ENCODE measurements at regions not wholly inside any gene's neighbourhood (a gene's known extent, or its start where the extent isn't known, plus 50 kb on each side); places are given as distances from the start of the nearest gene placed in this dataset.

DNA sequence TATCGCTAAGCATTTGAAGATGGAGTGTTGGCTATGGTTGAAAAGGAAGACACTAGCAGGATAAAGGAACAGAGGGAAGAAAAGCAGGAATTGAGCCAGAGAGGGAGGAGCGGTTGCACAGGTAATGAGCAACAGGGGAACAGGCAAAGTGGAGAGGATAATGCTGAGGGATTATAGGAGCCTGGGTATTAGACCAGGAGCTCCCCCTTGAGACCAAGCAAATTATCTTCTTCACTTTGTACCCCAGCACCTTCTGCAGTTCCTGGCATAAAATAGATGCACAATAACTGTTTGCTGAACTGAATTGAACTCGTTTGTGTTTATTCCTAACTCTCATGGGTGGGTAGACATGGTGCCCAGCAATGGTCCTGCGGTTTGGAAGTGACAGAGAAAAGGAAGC, 54.6 kb upstream of the OR5P2 start:
- Mint-ChIP-seq H3K27me3 (peaks cover 0 to 30% (median 18%) of the 10 kb centered on the region in 5 donors), H3K9me3 (peaks cover 0 to 3% (median 0%) of the 10 kb centered on the region in 11 donors), H3K4me1 (no peaks in the 10 kb centered on the region), H3K27ac (no peak overlapping the region), H3K36me3 (no peaks in the 10 kb centered on the region), H3K4me3 (no peak overlapping the region)
- ChIA-PET CTCF (no interaction called here), POLR2A (no interaction called here)
- intact Hi-C loops (cut with micrococcal nuclease) = loop anchor here in 1 of 2 donors (5.0 kb wide), 1 partner anchor 639 kb away; no protein-coding TSS in a partner anchor
- Histone ChIP-seq H3K36me3 (ENCODE audit: control insufficient read depth in 2 of 3, insufficient read depth in 3 of 3, low read length in 3 of 3) (no peaks in the 10 kb centered on the region), H3K9me3 (ENCODE audit: control insufficient read depth in 2 of 3, low read length in 3 of 3) (no peaks in the 10 kb centered on the region), H3K4me3 (ENCODE audit: low read length) (no peak overlapping the region), H3K27ac (ENCODE audit: low read depth, low read length) (no peak overlapping the region), H3K4me1 (ENCODE audit: control insufficient read depth in 2 of 2, insufficient read depth in 2 of 2, low read length in 2 of 2) (no peaks in the 10 kb centered on the region), H3K27me3 (ENCODE audit: control insufficient read depth in 2 of 2, insufficient read depth in 2 of 2, low read length in 2 of 2) (no peaks in the 10 kb centered on the region)
- no peak for ATAC-seq
- no peak for DNase-seq

DNA sequence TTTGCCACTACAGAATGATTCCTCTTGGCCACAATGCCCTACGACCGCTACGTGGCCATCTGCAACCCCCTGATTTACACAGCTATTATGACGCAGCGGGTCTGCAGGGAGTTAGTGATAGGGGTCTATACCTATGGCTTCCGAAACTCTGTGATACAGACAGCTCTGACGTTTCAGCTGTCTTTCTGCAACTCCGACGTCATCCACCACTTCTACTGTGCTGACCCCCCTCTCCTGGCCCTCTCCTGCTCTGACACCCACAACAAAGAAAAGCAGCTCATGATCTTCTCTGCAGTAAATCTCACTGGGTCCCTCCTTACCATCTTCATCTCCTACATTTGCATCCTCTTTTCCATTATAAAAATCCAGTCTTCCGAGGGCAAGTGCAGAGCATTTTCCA, 52.3 kb upstream of the OR5P2 start:
- CTCF ChIA-PET = no interaction called here
- peaks cover 0 to 3% (median 0%) of the 10 kb centered on the region in 11 donors for H3K9me3 Mint-ChIP-seq
- no peak overlapping the region for H3K27ac Mint-ChIP-seq
- DNase-seq = no peak
- no peak overlapping the region for H3K27ac ChIP-seq (ENCODE audit: low read depth, low read length)
- ATAC-seq = no peak
- no peaks in the 10 kb centered on the region for H3K9me3 ChIP-seq (ENCODE audit: control insufficient read depth in 2 of 3, low read length in 3 of 3)
- H3K4me1 ChIP-seq (ENCODE audit: control insufficient read depth in 2 of 2, insufficient read depth in 2 of 2, low read length in 2 of 2) = no peaks in the 10 kb centered on the region
- peaks cover 0 to 20% (median 15%) of the 10 kb centered on the region in 5 donors for H3K27me3 Mint-ChIP-seq
- no peaks in the 10 kb centered on the region for H3K4me1 Mint-ChIP-seq
- no peaks in the 10 kb centered on the region for H3K36me3 Mint-ChIP-seq
- intact Hi-C loops (cut with micrococcal nuclease) = no loop called here
- POLR2A ChIA-PET = no interaction called here
- no peak overlapping the region for H3K4me3 ChIP-seq (ENCODE audit: low read length)
- no peak overlapping the region for H3K4me3 Mint-ChIP-seq
- H3K27me3 ChIP-seq (ENCODE audit: control insufficient read depth in 2 of 2, insufficient read depth in 2 of 2, low read length in 2 of 2) = no peaks in the 10 kb centered on the region
- H3K36me3 ChIP-seq (ENCODE audit: control insufficient read depth in 2 of 3, insufficient read depth in 3 of 3, low read length in 3 of 3) = no peaks in the 10 kb centered on the region
